ENCODE measurements at regions not wholly inside any gene's neighbourhood (a gene's known extent, or its start where the extent isn't known, plus 50 kb on each side); places are given as distances from the start of the nearest gene placed in this dataset.

- Histone ChIP-seq H3K4me3 (no peak overlapping the region), H3K27me3 (no peaks in the 10 kb centered on the region), H3K4me1 (no peaks in the 10 kb centered on the region), H3K9me3 (no peaks in the 10 kb centered on the region), H3K27ac (no peak overlapping the region), H3K36me3 (no peaks in the 10 kb centered on the region)
- intact Hi-C loops (cut with DNase I) = no loop called here
- DNase-seq (no peak), ATAC-seq (peak in 1 of 8 donors; percentile 46)
- 63 to 65% methylated on average over 7 of the region's 7 CpGs for WGBS, 2 donors
- no peak for TF ChIP-seq CTCF (IDR thresholded peaks at IDR 0.05)
Measured at GRCh38 chr2:67277450-67277849, 119.7 kb upstream of the ETAA1 start.

DNA sequence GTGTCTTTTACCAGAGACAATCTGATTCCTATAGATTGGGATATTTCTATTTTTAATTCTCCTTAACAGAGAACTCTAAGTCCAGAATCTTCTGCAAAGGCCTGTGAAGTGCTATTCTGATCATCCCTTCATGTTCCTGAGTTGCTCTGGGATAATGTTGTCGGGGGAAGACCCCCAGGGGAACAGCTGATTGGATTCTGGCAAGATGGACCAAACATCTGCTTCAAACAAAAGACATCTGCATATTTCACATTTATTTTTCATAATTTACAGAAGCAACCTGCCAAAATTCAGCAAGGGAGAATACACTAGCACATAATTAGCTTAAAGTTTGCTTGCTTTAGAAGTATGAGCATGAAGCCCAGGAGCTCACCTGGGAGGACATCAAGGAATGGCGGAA lies 116.0 kb upstream of the ETAA1 start:
- ATAC-seq = no peak
- Histone ChIP-seq H3K9me3 (no peaks in the 10 kb centered on the region), H3K4me3 (no peak overlapping the region), H3K4me1 (no peaks in the 10 kb centered on the region), H3K36me3 (no peaks in the 10 kb centered on the region), H3K27ac (no peak overlapping the region), H3K27me3 (no peaks in the 10 kb centered on the region)
- 66 to 76% methylated on average over 2 of the region's 2 CpGs for WGBS, 2 donors
- no peak for DNase-seq
- TF ChIP-seq CTCF (IDR thresholded peaks at IDR 0.05) = no peak
- intact Hi-C loops (cut with DNase I) = no loop called here

DNA sequence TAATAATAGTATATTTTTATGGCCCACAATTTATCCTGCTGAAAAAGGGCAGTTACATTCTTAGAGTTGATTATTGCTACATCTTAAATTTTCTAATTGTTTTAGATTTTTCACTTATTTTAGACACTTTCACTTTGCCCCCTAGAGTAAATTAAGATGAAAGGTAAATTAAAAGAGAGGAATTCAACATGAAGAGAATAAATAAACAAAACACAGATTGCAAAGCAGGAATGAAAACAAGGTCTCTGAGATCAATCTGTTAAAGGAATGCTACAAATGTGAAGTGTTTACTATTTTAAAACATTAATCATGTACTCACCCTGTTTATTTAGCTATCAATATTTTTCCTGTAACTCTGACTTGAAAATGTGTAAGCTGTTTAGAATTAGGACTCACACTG lies 113.5 kb upstream of the ETAA1 start:
- ATAC-seq (no peak), DNase-seq (no peak)
- intact Hi-C loops (cut with DNase I) = no loop called here

DNA sequence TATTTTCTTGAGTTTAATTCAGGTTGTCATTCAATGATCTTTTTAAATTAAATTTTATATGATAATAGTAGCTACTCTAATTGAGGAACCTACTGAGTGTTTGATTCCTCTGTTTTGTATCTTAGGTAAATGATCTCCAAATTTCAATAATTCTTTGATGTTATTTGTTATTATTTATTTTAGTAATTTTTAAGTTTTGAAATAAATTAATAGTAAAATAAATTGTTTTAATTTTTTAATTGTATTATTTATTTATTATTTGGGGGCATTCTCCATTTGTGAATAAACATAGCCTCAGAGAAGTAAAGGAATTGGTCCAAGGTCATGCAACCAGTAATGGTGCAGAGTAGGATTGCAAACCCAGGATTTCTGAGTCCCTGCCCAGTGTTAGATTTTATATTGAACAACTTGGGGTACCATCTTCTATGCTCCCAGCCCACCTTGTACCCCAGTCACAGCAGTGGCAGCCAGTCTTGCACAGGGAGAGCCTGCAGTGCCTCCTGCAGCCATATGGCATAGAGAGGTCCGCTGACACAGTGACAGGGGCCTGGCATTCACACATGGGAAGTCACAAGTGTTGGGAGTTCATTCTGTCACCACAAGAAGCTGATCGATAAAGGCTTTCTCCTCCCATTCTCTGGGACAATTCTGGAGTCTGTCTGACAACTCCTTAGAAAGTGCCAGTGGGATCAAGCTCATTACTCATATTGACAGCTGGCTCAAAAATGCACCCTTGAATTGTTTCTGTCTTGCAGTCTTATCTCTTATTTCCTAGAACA lies 110.0 kb upstream of the ETAA1 start:
- WGBS, 2 donors = 43 to 55% methylated on average over 2 of the region's 2 CpGs
- ATAC-seq = no peak
- Histone ChIP-seq H3K4me1 (no peaks in the 10 kb centered on the region), H3K4me3 (no peak overlapping the region), H3K9me3 (no peaks in the 10 kb centered on the region), H3K27ac (no peak overlapping the region), H3K36me3 (no peaks in the 10 kb centered on the region), H3K27me3 (no peaks in the 10 kb centered on the region)
- no peak for TF ChIP-seq CTCF (IDR thresholded peaks at IDR 0.05)
- intact Hi-C loops (cut with DNase I) = no loop called here
- no peak for DNase-seq

More for the DNA sequence above, 113.5 kb upstream of the ETAA1 start:
- TF ChIP-seq CTCF (IDR thresholded peaks at IDR 0.05) = no peak
- Histone ChIP-seq H3K9me3 (no peaks in the 10 kb centered on the region), H3K36me3 (no peaks in the 10 kb centered on the region), H3K27ac (no peak overlapping the region), H3K4me3 (no peak overlapping the region), H3K27me3 (no peaks in the 10 kb centered on the region), H3K4me1 (no peaks in the 10 kb centered on the region)
